ACC112 (cell line): ENCODE measurements at regions not wholly inside any gene's neighbourhood (a gene's known extent, or its start where the extent isn't known, plus 50 kb on each side); places are given as distances from the start of the nearest gene placed in this dataset.
"Not testable (repeated sequence)": the region's sequence is repeated elsewhere in the genome, so short reads cannot be mapped to it uniquely, and the experiment has no call there.

Experiments used
- H2AFZ ChIP-seq: fragments of 200-600 bp; sonication (generic); one replicate; pipeline ENCODE4 v1.6.0; 2017; ENCODE audit warnings: antibody characterized with exemption, low read length; ENCODE audit not compliant: unreplicated experiment
- H3K27ac ChIP-seq: fragments of 200-600 bp; sonication (generic); 2 replicates; pipeline ENCODE4 v1.5.1; 2014; ENCODE audit warnings: low read depth, mild to moderate bottlenecking, antibody characterized with exemption, low read length, moderate library complexity
- H3K27me3 ChIP-seq: fragments of 200-600 bp; sonication (generic); 2 replicates; pipeline ENCODE4 v1.6.1; 2014; ENCODE audit warnings: mild to moderate bottlenecking, antibody characterized with exemption, low read length, moderate library complexity, mixed read lengths; ENCODE audit not compliant: insufficient read depth
- H3K36me3 ChIP-seq: fragments of 200-600 bp; sonication (generic); 2 replicates; pipeline ENCODE4 v1.6.1; 2016; ENCODE audit warnings: mild to moderate bottlenecking, antibody characterized with exemption, low read length, moderate library complexity, mixed read lengths; ENCODE audit not compliant: insufficient read depth
- H3K4me1 ChIP-seq: fragments of 200-600 bp; sonication (generic); one replicate; pipeline ENCODE4 v1.6.1; 2016; ENCODE audit warnings: low read length, mixed read lengths; ENCODE audit not compliant: insufficient read depth, unreplicated experiment, control insufficient read depth
- H3K4me3 ChIP-seq: fragments of 200-600 bp; sonication (generic); 2 replicates; pipeline ENCODE4 v1.5.1; 2014; ENCODE audit warnings: mild to moderate bottlenecking, low read depth, low read length
- H3K79me2 ChIP-seq: fragments of 200-600 bp; sonication (generic); one replicate; pipeline ENCODE4 v1.6.0; 2016; ENCODE audit warnings: low read length; ENCODE audit not compliant: control insufficient read depth, unreplicated experiment, insufficient read depth

- H3K4me1 ChIP-seq: no peaks in the 10 kb centered on the region
- H3K27me3 ChIP-seq: no peaks in the 10 kb centered on the region
- no peak overlapping the region for H3K27ac ChIP-seq
- no peaks in the 10 kb centered on the region for H3K79me2 ChIP-seq
- no peak overlapping the region for H3K4me3 ChIP-seq
- no peaks in the 10 kb centered on the region for H3K36me3 ChIP-seq
- H2AFZ ChIP-seq: no peak overlapping the region
These were observed 449.6 kb upstream of the HTR1E start for GRCh38 chr6:86487660-86488221.

GRCh38 chr6:86478316-86478715 lies 459.0 kb upstream of the HTR1E start:
- not testable (repeated sequence) for H3K4me1 ChIP-seq, H3K27me3 ChIP-seq, H3K27ac ChIP-seq, H3K79me2 ChIP-seq, H2AFZ ChIP-seq, H3K4me3 ChIP-seq, H3K36me3 ChIP-seq

GRCh38 chr6:86477500-86478148 lies 459.7 kb upstream of the HTR1E start:
- Histone ChIP-seq H3K27ac (no peak overlapping the region), H3K4me3 (no peak overlapping the region), H3K36me3 (no peaks in the 10 kb centered on the region), H2AFZ (no peak overlapping the region), H3K79me2 (no peaks in the 10 kb centered on the region), H3K27me3 (no peaks in the 10 kb centered on the region), H3K4me1 (no peaks in the 10 kb centered on the region)

- Histone ChIP-seq H3K79me2 (no peaks in the 10 kb centered on the region), H3K4me1 (no peaks in the 10 kb centered on the region), H3K27ac (no peak overlapping the region), H2AFZ (no peak overlapping the region), H3K4me3 (no peak overlapping the region), H3K27me3 (no peaks in the 10 kb centered on the region), H3K36me3 (no peaks in the 10 kb centered on the region)
These were observed 461.0 kb upstream of the HTR1E start for GRCh38 chr6:86476311-86476710.

DNA sequence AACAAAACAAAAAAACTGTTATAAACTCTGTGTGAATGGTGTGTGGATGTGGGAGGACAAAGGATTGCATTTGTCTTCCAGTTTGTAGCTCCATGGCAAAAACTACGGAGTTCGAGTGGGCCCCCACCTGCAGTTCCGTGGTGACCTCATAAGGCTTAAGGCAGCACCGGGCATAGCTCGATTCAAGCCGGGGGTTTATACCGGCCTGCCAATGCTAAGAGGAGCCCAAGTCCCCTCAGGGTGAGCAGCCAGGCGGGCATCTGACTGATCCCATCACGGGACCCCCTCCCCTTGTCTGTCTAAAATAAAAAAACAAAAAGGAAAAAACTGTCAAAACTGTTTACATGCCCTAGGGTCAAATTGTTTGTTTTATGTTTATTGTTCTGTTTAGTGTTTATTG lies 463.2 kb upstream of the HTR1E start:
- H3K79me2 ChIP-seq: no peaks in the 10 kb centered on the region
- H3K27me3 ChIP-seq: no peaks in the 10 kb centered on the region
- H3K4me3 ChIP-seq: no peak overlapping the region
- no peak overlapping the region for H2AFZ ChIP-seq
- H3K4me1 ChIP-seq: no peaks in the 10 kb centered on the region
- H3K27ac ChIP-seq: no peak overlapping the region
- H3K36me3 ChIP-seq: no peaks in the 10 kb centered on the region

- Histone ChIP-seq H3K4me1 (no peaks in the 10 kb centered on the region), H3K79me2 (no peaks in the 10 kb centered on the region), H2AFZ (no peak overlapping the region), H3K4me3 (no peak overlapping the region), H3K27me3 (no peaks in the 10 kb centered on the region), H3K27ac (no peak overlapping the region), H3K36me3 (no peaks in the 10 kb centered on the region)
These were observed 465.5 kb upstream of the HTR1E start for GRCh38 chr6:86471791-86472190.

DNA sequence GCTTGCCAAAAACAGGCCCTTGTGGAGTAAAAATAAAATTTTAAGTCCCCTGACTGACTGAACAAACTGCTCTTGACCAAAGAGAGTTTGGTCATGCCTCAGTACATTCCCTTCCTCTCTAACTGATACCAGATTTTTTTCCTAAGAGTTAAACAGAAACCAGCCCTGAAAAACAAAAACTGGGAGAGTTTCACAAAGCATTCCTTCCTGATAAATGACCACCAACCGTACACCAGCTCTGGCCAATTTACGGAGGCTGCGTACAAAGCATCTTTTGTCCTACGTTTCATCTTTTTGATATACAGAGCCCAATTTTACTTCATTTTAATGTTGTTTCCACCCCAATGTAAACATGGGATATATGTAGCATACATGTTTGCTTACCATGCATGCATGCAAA lies 477.4 kb upstream of the HTR1E start:
- Histone ChIP-seq H3K27me3 (no peaks in the 10 kb centered on the region), H3K4me3 (no peak overlapping the region), H2AFZ (no peak overlapping the region), H3K4me1 (no peaks in the 10 kb centered on the region), H3K79me2 (no peaks in the 10 kb centered on the region), H3K27ac (no peak overlapping the region), H3K36me3 (no peaks in the 10 kb centered on the region)

GRCh38 chr6:86456821-86457220 lies 480.5 kb upstream of the HTR1E start:
- no peak overlapping the region for H3K27ac ChIP-seq
- H3K36me3 ChIP-seq: no peaks in the 10 kb centered on the region
- no peak overlapping the region for H2AFZ ChIP-seq
- H3K4me1 ChIP-seq: no peaks in the 10 kb centered on the region
- H3K27me3 ChIP-seq: no peaks in the 10 kb centered on the region
- no peak overlapping the region for H3K4me3 ChIP-seq
- H3K79me2 ChIP-seq: no peaks in the 10 kb centered on the region

- no peak overlapping the region for H2AFZ ChIP-seq
- no peaks in the 10 kb centered on the region for H3K79me2 ChIP-seq
- H3K27ac ChIP-seq: no peak overlapping the region
- no peaks in the 10 kb centered on the region for H3K27me3 ChIP-seq
- no peaks in the 10 kb centered on the region for H3K36me3 ChIP-seq
- H3K4me3 ChIP-seq: no peak overlapping the region
- no peaks in the 10 kb centered on the region for H3K4me1 ChIP-seq
These were observed 484.1 kb upstream of the HTR1E start for GRCh38 chr6:86453232-86453631.

DNA sequence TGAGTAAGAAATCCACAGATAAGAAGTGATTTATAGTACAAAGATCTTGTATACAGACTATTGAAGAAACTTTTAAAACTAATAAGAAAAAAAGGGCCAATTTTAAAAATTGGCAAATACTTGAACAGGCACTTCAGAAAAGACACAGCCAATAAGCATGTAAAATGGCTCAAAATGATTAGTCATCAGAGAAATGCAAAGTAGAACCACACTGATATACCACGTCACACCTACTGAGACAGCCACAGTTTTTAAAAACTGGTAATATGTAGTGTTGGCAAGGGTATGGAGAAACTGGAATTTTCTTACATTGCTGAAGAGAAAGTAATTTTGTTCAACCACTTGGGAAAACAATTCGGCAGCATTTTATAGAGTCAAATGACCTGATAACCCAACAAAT lies 488.9 kb upstream of the HTR1E start:
- Histone ChIP-seq H3K4me1 (no peaks in the 10 kb centered on the region), H2AFZ (no peak overlapping the region), H3K27me3 (no peaks in the 10 kb centered on the region), H3K79me2 (no peaks in the 10 kb centered on the region), H3K4me3 (no peak overlapping the region), H3K36me3 (no peaks in the 10 kb centered on the region), H3K27ac (no peak overlapping the region)

GRCh38 chr6:86440608-86441007 lies 496.7 kb upstream of the HTR1E start:
- no peaks in the 10 kb centered on the region for H3K27me3 ChIP-seq
- no peak overlapping the region for H3K4me3 ChIP-seq
- H3K79me2 ChIP-seq: no peaks in the 10 kb centered on the region
- H3K4me1 ChIP-seq: no peaks in the 10 kb centered on the region
- H3K36me3 ChIP-seq: no peaks in the 10 kb centered on the region
- H2AFZ ChIP-seq: no peak overlapping the region
- no peak overlapping the region for H3K27ac ChIP-seq
